H54 (cell line): ENCODE measurements at regions not wholly inside any gene's neighbourhood (a gene's known extent, or its start where the extent isn't known, plus 50 kb on each side); places are given as distances from the start of the nearest gene placed in this dataset.
"Not testable (repeated sequence)": the region's sequence is repeated elsewhere in the genome, so short reads cannot be mapped to it uniquely, and the experiment has no call there.

Experiments
- DNase-seq: peaks from one replicate; pipeline ENCODE4 v3.0.0; 2011; ENCODE audit warnings: low spot score, mixed read lengths; ENCODE audit not compliant: insufficient read length
- FAIRE-seq: peaks from 3 replicates; lab custom pipeline; 2011; peaks lifted over from hg19 to GRCh38; lab: Jason Lieb, UNC
- POLR2A ChIP-seq: IDR thresholded peaks from 2 replicates; pipeline ENCODE4 v1.6.1; 2011; ENCODE audit warnings: low read depth, mild to moderate bottlenecking, low read length

- FAIRE-seq, result no peak
- no peak for DNase-seq
- no peak for TF ChIP-seq POLR2A
These were observed 643.9 kb downstream of the TRIML1 start for GRCh38 chr4:188783175-188783574.

GRCh38 chr4:188783606-188784160 lies 644.4 kb downstream of the TRIML1 start:
- FAIRE-seq (no peak), DNase-seq (no peak)
- no peak for TF ChIP-seq POLR2A

- not testable (repeated sequence) for FAIRE-seq, DNase-seq
These were observed 657.4 kb downstream of the TRIML1 start for GRCh38 chr4:188796600-188796999.

GRCh38 chr4:188797011-188797410 lies 657.8 kb downstream of the TRIML1 start:
- not testable (repeated sequence) for DNase-seq, FAIRE-seq

GRCh38 chr4:188804861-188805260 lies 665.6 kb downstream of the TRIML1 start:
- DNase-seq, result no peak
- TF ChIP-seq POLR2A, result no peak
- FAIRE-seq, result no peak

- FAIRE-seq (no peak), DNase-seq (no peak)
- TF ChIP-seq POLR2A, result no peak
These were observed 671.9 kb downstream of the TRIML1 start for GRCh38 chr4:188811121-188811520.

GRCh38 chr4:188812644-188813043 lies 673.4 kb downstream of the TRIML1 start:
- DNase-seq (no peak), FAIRE-seq (no peak)
- no peak for TF ChIP-seq POLR2A

- FAIRE-seq (no peak), DNase-seq (no peak)
- TF ChIP-seq POLR2A, result no peak
These were observed 679.1 kb downstream of the TRIML1 start for GRCh38 chr4:188818300-188818699.

- FAIRE-seq, result no peak
- no peak for TF ChIP-seq POLR2A
- DNase-seq, result no peak
These were observed 680.0 kb downstream of the TRIML1 start for GRCh38 chr4:188819233-188819632.

GRCh38 chr4:188821500-188821899 lies 682.3 kb downstream of the TRIML1 start:
- FAIRE-seq, result no peak
- DNase-seq, result no peak
- TF ChIP-seq POLR2A, result no peak

GRCh38 chr4:188822698-188823097 lies 683.5 kb downstream of the TRIML1 start:
- FAIRE-seq, result no peak
- peak; percentile 7 for DNase-seq
- TF ChIP-seq POLR2A, result no peak

- no peak for FAIRE-seq
- no peak for TF ChIP-seq POLR2A
- no peak for DNase-seq
These were observed 685.3 kb downstream of the TRIML1 start for GRCh38 chr4:188824553-188824952.

GRCh38 chr4:188826393-188826792 lies 687.2 kb downstream of the TRIML1 start:
- FAIRE-seq (no peak), DNase-seq (no peak)
- TF ChIP-seq POLR2A, result no peak

- TF ChIP-seq POLR2A, result no peak
- no peak for FAIRE-seq
- DNase-seq, result no peak
These were observed 700.5 kb downstream of the TRIML1 start for GRCh38 chr4:188839704-188840103.

- TF ChIP-seq POLR2A, result no peak
- DNase-seq (no peak), FAIRE-seq (no peak)
These were observed 702.3 kb downstream of the TRIML1 start for GRCh38 chr4:188841523-188841922.

- TF ChIP-seq POLR2A, result no peak
- FAIRE-seq, result no peak
- DNase-seq, result no peak
These were observed 715.2 kb downstream of the TRIML1 start for GRCh38 chr4:188854436-188854835.
